Panc1 (cell line): ENCODE measurements at regions not wholly inside any gene's neighbourhood (a gene's known extent, or its start where the extent isn't known, plus 50 kb on each side); places are given as distances from the start of the nearest gene placed in this dataset.

ENCODE experiments used
- POLR2AphosphoS5 ChIP-seq: IDR thresholded peaks from 2 replicates; pipeline ENCODE4 v1.6.1; 2012; ENCODE audit warnings: mild to moderate bottlenecking, low read depth, low read length, moderate library complexity
- SIN3A ChIP-seq: IDR thresholded peaks from 2 replicates; pipeline ENCODE4 v1.6.1; 2012; ENCODE audit warnings: low read depth, mild to moderate bottlenecking, low read length, moderate library complexity, borderline replicate concordance; ENCODE audit not compliant: insufficient read depth
- TCF7L2 ChIP-seq: IDR thresholded peaks from 2 replicates; pipeline ENCODE4 v1.6.1; 2011; ENCODE audit warnings: mild to moderate bottlenecking, low read depth, low read length, inconsistent platforms
- TF ChIP-seq, protein P1 (sequence below): fragments of 450-650 bp; IDR thresholded peaks from 2 replicates; pipeline ENCODE4 v1.5.1; 2017; ENCODE audit warnings: mild to moderate bottlenecking
- TF ChIP-seq, protein P2 (sequence below), 2 experiments: IDR thresholded peaks; 2 replicates each; pipeline ENCODE4 v1.6.1; 2011 to 2012; ENCODE audit warnings: low read depth in 2 of 2, control low read depth in 1 of 2, low read length in 1 of 2, mild to moderate bottlenecking in 1 of 2, moderate library complexity in 1 of 2; ENCODE audit not compliant: insufficient read depth in 1 of 2

DNA sequence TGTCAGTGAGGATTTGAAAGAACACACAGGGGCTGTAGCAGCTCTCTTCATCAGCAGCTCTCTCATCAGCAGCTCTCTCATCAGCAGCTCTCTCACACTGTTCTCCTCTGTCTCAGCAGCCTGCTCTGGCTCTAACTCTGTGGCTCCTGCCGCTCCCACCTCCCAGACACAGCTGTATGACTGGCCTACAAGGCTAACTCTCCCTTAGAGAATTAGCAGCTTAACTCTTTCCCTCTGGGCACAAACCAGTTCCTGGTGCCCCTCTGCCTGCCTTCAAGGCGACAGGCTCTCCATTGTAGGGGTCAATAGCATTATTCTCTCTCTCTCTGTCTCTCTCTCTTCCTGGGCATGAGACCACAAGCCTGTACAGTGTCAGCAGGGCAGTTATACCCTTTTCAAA is 385.6 kb upstream of the PCDH10 start:
- TF ChIP-seq, protein P1, sequence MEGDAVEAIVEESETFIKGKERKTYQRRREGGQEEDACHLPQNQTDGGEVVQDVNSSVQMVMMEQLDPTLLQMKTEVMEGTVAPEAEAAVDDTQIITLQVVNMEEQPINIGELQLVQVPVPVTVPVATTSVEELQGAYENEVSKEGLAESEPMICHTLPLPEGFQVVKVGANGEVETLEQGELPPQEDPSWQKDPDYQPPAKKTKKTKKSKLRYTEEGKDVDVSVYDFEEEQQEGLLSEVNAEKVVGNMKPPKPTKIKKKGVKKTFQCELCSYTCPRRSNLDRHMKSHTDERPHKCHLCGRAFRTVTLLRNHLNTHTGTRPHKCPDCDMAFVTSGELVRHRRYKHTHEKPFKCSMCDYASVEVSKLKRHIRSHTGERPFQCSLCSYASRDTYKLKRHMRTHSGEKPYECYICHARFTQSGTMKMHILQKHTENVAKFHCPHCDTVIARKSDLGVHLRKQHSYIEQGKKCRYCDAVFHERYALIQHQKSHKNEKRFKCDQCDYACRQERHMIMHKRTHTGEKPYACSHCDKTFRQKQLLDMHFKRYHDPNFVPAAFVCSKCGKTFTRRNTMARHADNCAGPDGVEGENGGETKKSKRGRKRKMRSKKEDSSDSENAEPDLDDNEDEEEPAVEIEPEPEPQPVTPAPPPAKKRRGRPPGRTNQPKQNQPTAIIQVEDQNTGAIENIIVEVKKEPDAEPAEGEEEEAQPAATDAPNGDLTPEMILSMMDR = no peak
- TF ChIP-seq POLR2AphosphoS5 (no peak), TCF7L2 (no peak), SIN3A (no peak)
- TF ChIP-seq, protein P2, sequence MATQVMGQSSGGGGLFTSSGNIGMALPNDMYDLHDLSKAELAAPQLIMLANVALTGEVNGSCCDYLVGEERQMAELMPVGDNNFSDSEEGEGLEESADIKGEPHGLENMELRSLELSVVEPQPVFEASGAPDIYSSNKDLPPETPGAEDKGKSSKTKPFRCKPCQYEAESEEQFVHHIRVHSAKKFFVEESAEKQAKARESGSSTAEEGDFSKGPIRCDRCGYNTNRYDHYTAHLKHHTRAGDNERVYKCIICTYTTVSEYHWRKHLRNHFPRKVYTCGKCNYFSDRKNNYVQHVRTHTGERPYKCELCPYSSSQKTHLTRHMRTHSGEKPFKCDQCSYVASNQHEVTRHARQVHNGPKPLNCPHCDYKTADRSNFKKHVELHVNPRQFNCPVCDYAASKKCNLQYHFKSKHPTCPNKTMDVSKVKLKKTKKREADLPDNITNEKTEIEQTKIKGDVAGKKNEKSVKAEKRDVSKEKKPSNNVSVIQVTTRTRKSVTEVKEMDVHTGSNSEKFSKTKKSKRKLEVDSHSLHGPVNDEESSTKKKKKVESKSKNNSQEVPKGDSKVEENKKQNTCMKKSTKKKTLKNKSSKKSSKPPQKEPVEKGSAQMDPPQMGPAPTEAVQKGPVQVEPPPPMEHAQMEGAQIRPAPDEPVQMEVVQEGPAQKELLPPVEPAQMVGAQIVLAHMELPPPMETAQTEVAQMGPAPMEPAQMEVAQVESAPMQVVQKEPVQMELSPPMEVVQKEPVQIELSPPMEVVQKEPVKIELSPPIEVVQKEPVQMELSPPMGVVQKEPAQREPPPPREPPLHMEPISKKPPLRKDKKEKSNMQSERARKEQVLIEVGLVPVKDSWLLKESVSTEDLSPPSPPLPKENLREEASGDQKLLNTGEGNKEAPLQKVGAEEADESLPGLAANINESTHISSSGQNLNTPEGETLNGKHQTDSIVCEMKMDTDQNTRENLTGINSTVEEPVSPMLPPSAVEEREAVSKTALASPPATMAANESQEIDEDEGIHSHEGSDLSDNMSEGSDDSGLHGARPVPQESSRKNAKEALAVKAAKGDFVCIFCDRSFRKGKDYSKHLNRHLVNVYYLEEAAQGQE (IDR thresholded peaks at IDR 0.05; ENCODE audit: insufficient read depth in 1 of 2, low read depth in 2 of 2, low read length in 1 of 2) = no peak
